SU-DHL-6 (cell line): ENCODE measurements at regions not wholly inside any gene's neighbourhood (a gene's known extent, or its start where the extent isn't known, plus 50 kb on each side); places are given as distances from the start of the nearest gene placed in this dataset.

Experiments
- CTCF ChIP-seq: fragments of 200-600 bp; sonication (generic); IDR thresholded peaks from one replicate; pipeline ENCODE4 v1.5.1; 2017; ENCODE audit warnings: antibody characterized with exemption, mild to moderate bottlenecking, low read length, moderate library complexity; ENCODE audit not compliant: insufficient read depth, poor library complexity, severe bottlenecking
- EZH2phosphoT487 ChIP-seq: fragments of 200-600 bp; sonication (generic), shearing (Covaris generic); conservative IDR thresholded peaks from 2 replicates; pipeline ENCODE4 v1.6.1; 2018; ENCODE audit warnings: mild to moderate bottlenecking, antibody characterized with exemption, low read length, moderate library complexity, mixed read lengths

GRCh38 chr7:38054199-38054598 is 123.8 kb upstream of the STARD3NL start:
- TF ChIP-seq CTCF: no peak
- no peak for TF ChIP-seq EZH2phosphoT487
